Activated CD4-positive, CD25-positive, alpha-beta regulatory T cell treated with anti-CD3 and anti-CD28 coated beads, Interleukin-2, amount 50 U/mL, for 24 hours (primary cell): ENCODE measurements at regions not wholly inside any gene's neighbourhood (a gene's known extent, or its start where the extent isn't known, plus 50 kb on each side); places are given as distances from the start of the nearest gene placed in this dataset.

Source experiments
- ATAC-seq, 2 donors: fragments of 150-1000 bp; cut with Tn5 transposase; one replicate each; pipeline ENCODE4 v1.10.0; 2021; ENCODE audit warnings: mild to moderate bottlenecking in 1 of 2, moderate library complexity in 1 of 2

- ATAC-seq: no peak
Measured at GRCh38 chr21:35354078-35354477, 305.0 kb upstream of the RUNX1 start.

- no peak for ATAC-seq
Measured at GRCh38 chr21:35352793-35353192, 303.7 kb upstream of the RUNX1 start.

- peak; percentile 68 to 73 for ATAC-seq
Measured at GRCh38 chr21:35352066-35352770, 303.1 kb upstream of the RUNX1 start.

GRCh38 chr21:35351434-35351833 lies 302.3 kb upstream of the RUNX1 start:
- ATAC-seq: no peak

GRCh38 chr21:35350965-35351364 lies 301.9 kb upstream of the RUNX1 start:
- peak; percentile 82 to 90 for ATAC-seq

- ATAC-seq: no peak
Measured at GRCh38 chr21:35349376-35350080, 300.4 kb upstream of the RUNX1 start.

- no peak for ATAC-seq
Measured at GRCh38 chr21:35348686-35349085, 299.6 kb upstream of the RUNX1 start.

GRCh38 chr21:35346697-35347096 lies 297.6 kb upstream of the RUNX1 start:
- no peak for ATAC-seq

GRCh38 chr21:35345954-35346353 lies 296.9 kb upstream of the RUNX1 start:
- no peak for ATAC-seq

GRCh38 chr21:35344582-35344981 lies 295.5 kb upstream of the RUNX1 start:
- ATAC-seq: no peak

GRCh38 chr21:35343046-35343819 lies 294.1 kb upstream of the RUNX1 start:
- ATAC-seq: peak; percentile 74 to 78

GRCh38 chr21:35342440-35342839 lies 293.3 kb upstream of the RUNX1 start:
- ATAC-seq: peak; percentile 86 to 88

GRCh38 chr21:35340273-35340672 lies 291.2 kb upstream of the RUNX1 start:
- ATAC-seq: no peak

- no peak for ATAC-seq
Measured at GRCh38 chr21:35338881-35339632, 290.0 kb upstream of the RUNX1 start.

GRCh38 chr21:35338281-35338680 lies 289.2 kb upstream of the RUNX1 start:
- no peak for ATAC-seq

- no peak for ATAC-seq
Measured at GRCh38 chr21:35337573-35337972, 288.5 kb upstream of the RUNX1 start.

GRCh38 chr21:35336534-35336933 lies 287.4 kb upstream of the RUNX1 start:
- ATAC-seq: peak; percentile 34 to 56

- ATAC-seq: peak in 1 of 2 donors; percentile 31
Measured at GRCh38 chr21:35335951-35336446, 286.9 kb upstream of the RUNX1 start.

- no peak for ATAC-seq
Measured at GRCh38 chr21:35333831-35334618, 284.9 kb upstream of the RUNX1 start.

- no peak for ATAC-seq
Measured at GRCh38 chr21:35332841-35333426, 283.8 kb upstream of the RUNX1 start.

GRCh38 chr21:35329940-35330660 lies 281.0 kb upstream of the RUNX1 start:
- ATAC-seq: no peak
